Fibroblast of the conjunctiva (primary cell): ENCODE measurements at regions not wholly inside any gene's neighbourhood (a gene's known extent, or its start where the extent isn't known, plus 50 kb on each side); places are given as distances from the start of the nearest gene placed in this dataset.

Experiments
- DNase-seq: peaks from one replicate; pipeline ENCODE4 v3.0.0-alpha.2; 2010; ENCODE audit warnings: low read depth

DNA sequence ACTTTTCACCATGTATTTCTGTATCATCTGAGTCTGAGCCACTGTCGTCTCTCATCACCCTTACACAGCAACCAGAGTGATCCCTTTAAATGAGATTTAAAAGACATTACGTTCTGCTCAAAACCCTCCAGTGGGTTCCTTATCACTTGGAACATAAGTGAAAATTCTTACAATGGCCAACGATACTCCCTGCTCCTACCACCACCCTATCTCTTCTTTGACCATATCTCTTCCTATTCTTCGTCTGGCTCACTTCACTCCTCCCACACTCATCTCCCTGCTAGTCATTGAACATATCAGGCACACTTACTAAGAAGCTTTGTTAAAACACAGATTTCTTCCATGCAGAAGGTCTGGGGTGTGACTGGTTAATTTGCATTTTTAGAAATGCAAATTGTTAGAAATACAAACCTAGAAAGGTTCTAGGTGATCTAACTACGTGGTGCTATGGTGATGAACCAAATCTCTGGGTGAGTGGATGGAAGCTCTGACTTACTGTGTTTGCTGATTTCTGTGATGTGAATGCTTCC is 166.6 kb upstream of the CD180 start:
- DNase-seq = no peak

DNA sequence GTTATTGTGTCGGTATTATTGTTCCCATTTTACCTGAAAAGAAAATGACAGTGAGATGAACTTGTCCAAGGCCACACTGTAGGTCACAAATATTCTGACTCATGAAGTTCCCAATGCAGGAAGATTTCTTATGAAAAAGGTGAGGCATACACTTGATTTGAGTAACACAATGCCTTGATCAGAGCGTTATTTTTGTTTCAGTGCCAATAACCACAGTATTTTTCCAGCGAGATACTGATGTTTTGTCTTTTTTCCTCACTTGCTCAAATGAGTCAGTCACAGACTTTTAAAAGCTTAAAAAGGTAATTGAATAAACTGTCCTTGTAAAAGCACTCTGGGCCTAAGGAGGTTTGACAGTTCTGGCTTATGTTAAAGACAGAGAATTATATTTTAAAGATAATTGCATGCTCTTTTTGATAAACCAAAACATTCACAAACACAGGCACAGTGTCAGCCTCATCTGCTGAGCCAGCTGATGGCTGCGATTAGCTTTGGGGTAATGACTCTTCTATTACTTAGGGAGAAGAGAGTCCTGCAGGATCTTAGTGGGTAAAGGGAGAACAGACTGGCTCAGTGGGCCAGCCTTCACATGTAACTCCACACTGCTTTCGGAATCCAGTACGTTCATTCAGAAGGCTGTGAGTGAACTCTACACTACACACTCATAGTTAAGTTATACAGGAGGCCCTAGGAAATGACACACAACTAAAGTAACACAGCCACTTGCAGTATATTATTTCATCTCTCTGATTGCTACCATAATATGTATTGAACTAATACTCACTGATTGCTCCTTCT is 165.5 kb upstream of the CD180 start:
- no peak for DNase-seq

DNA sequence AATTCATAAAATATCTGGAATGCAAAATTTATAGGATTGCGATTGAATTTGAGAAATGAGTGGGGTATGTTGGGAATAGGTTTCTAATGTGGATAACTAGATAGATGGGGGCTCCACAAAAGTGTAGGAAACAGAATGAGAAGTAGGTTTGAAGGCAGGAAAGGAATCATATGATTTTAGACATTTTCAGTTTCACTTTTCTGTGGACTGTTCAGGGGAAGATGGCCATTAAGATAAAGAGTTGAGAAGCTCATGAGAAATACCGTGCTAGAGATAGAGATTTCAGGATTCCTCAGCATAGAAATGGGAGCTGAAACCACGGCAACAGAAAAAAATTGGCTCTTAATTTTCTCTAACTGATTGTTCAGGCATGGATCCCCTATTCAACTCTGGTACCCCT is 163.4 kb upstream of the CD180 start:
- no peak for DNase-seq

DNA sequence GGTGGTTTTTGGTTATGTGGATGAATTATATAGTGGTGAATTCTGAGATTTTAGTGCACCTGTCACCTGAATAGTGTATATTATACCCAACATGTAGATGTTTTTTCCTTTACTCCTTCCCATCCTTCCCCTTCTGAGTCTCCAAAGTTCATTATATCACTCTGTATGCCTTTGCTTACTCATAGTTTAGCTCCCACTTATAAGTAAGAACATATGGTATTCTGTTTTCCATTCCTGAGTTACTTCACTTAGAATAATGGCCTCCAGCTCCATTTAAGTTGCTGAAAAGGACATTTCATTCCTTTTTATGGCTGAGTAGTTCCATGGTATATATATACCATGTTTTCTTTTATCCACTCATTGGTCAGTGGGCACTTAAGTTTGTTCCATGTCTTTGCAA is 161.6 kb upstream of the CD180 start:
- DNase-seq = no peak

DNA sequence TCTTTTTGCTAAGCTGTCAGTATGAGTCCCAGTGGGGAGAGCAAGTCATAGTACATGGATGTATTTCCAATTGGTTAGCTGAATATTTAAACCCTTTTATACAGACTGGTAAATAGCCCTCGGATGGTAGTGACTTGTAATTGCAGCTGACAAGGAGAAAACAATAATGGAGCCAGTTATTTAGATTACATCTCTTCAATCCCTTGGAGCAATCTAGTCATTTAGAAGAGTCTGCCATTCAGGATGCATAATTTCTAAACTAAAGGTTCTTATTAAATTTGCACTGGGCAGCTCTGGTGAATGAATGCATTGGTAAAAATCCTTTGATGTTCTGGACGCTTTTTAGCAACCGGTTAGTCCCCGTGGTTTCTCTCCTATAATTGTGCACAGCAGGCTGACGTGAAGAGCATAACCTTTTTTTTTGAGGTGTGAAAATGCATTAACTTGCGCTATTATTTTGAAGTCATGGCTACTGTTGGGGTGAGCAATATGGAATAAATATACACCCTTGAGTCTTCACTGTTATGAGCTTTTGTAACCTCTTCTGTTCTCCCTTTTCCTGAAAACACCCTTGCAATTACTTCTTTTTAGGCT is 158.6 kb upstream of the CD180 start:
- no peak for DNase-seq

DNA sequence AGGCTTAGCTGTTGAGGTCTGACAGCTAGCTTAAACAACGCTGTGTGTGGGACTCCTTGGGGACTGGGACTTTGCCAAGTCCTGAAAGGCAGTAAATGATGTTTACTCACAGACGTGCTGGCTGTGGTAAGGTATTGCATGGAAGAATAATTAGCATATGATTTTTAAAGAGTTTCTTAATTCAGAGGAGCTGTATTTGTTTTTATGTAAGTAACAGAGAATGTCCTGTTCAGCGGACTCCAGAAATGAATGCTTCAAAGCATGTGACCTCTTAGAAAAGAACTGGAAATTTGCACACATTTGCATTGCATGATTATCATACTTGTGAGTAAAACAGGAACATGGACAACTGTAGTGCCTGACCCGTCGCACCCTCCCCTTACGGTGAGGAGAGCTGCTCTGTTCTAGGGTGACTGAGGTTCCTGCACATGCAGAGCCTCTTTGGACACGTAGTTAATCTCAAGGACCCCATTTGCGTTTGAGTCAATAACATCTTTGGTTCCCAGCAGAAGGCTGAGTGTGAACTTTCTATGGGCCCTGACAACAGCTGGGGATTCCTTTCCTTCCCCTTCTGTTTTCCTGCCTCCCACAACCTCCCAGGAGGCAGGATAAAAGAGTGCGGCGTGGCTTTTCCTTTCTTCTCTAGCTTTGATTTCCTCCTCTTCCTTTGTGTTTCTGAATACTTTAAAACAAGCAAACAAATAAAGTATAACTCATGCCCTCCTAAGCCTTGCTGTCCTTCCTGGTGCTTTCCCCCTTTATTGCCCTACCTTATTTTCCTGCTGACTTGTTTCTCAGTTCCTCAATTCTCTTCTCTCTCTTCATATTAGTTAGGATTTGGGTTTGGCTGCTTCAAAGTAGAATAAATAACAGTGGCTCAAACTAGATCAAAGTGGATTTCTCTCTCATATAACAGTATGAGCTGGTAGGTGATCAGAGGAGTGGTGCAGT is 157.2 kb upstream of the CD180 start:
- DNase-seq = no peak

DNA sequence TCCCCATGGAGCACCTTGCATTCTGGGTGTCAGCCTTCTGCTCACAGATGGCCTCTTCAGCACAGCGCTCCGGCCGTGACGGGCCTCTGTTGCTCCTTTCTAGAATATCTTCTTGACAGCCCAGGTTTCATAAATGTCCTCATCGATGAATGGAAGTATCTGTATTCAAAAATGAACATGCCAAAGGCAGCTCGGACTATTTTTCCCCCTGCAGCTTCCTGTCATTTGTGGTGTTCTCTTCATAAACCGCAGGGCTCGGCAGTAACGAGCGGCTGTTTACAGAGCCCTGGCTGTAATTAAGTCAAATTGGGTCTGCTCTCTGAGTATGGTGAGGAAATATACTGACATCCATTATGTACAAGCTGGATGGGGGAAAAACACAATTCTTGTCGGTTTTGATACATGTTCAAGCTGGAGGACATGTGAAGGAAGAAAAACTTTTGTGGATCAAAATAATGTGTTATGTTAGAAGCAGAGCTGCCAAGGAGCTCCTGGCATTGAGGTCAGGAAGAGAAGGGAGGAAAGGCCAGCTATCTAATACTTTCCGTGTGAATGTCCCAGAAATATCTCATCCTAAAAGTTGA is 154.1 kb upstream of the CD180 start:
- no peak for DNase-seq

DNA sequence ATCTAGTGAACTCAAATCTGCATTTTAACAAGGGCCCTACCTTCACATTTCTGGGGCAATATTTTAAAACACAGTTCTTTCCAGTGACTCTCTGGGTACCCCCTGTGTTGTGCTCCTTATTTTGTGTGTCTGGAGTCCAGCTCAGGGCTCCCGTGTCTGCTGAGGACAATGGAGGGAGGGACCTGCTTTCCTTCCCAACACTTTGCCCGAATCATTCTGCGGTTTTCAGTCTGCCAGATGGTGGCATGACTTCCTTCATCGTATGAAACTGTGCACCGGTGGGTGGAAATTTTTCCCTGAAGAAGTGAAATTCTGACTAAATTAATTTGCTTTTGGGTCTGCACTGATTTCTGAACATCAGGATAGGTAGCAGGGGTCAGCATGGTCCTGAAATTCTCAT is 153.6 kb upstream of the CD180 start:
- no peak for DNase-seq

DNA sequence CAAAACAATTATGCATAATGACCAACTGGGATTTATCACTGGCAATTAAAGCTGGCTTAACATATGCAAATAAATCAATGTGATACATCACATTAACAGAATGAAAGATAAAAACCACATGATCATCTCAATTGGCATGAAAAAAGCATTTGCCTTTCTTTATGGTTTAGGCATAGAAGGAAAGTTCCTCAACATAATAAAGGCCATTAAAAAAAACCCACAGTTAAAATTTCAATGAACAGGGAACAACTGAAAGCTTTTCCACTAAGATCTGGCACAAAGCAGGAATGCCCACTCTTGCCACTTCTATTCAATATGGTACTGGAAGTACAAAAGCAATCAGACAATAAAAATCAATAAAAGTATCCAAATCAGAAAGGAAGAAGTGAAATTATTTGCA is 151.2 kb upstream of the CD180 start:
- no peak for DNase-seq

DNA sequence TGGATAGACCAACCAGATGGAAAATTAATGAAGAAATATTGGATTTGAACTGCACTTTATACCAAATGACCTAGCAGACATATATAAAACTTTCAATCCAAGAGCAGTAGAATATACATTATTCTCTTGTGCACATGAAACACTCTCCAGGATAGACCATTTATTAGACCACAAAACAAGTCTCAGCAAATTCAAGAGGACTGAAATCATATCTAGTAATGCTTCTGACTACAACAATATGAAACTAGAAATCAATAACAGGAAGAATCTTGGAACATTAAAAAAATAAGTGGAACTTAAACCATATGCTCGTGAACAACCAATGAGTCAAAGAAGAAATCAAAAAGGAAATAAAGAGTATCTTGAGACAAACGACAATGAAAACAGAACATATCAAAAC is 150.0 kb upstream of the CD180 start:
- no peak for DNase-seq

DNA sequence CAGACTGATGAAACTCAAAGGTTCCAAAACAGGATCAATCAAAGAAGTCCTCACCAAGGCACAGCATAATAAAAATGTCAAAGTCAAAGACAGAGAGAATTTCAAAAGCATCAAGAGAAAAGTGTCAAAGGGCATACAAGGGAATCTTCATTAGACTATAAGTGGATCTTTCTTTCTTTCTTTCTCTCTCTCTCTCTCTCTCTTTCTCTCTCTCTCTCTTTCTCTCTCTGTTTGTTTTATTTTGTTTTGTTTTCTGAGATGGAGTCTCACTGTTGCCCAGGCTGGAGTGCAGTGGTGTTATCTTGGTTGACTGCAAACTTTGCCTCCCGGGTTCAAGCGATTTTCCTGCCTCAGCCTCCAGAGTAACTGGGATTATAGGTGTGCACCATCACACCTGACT is 148.3 kb upstream of the CD180 start:
- no peak for DNase-seq

DNA sequence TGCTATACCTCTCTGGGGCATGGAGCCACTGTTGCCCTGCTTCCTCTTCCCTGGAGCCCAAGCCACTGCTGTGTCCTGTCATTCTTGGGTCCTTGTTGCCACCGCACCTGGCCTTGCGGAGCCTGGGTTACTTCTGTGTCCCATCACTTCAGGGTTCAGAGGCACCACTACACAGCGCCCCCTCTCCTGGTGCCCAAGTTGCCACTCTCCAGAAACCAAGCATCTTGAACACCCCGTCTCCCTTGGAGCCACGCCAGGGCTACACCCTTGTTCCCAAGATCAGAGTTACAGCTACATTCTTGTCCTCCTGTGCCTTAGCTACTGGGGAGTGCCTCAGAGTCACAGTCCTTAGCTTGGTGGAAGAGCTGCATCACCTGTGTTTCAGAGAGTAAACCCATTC is 147.2 kb upstream of the CD180 start:
- DNase-seq = no peak

DNA sequence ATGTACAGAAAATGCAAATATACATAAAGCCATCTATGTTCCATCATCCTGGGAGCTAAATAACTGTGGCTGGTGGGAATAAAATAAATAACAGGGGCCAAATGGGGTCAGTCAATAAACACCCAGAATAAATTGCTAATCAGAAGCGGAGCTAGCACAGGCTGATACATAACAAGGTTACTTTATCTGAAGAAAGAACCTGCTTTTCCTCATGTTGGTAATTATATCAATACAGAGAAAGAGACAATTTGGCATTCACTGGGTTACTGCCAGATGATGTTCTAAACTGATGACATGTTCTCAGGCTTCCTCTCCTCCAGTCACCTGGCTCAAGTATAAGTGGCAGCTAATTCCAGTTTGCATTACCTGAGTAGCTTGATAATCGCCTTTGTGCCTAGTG is 144.9 kb upstream of the CD180 start:
- DNase-seq = no peak

DNA sequence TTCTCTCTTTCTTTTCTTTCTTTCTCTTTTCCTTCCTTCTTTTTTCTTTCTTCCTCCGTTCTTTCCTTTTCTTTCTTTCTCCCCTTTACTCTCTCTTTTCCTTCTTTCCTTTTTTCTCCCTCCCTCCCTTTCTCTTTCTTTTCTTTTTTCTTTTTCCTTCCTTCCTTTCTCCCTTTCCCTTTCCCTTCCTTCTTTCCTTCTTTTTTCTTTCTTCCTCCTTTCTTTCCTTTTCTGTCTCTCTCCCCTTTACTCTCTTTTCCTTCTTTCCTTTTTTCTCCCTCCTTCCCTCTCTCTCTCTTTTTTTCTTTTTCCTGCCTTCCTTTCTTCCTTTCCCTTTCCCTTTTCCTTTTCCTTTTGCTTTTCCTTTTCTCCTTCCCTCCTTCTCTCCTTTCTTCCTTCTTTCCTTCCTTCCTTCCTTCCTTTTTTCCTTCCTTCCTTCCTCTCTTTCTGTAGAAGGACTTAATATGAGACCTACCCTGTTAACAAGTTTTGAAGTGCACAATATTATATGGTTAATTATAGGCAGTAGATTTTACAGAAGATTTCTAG is 142.7 kb upstream of the CD180 start:
- no peak for DNase-seq

DNA sequence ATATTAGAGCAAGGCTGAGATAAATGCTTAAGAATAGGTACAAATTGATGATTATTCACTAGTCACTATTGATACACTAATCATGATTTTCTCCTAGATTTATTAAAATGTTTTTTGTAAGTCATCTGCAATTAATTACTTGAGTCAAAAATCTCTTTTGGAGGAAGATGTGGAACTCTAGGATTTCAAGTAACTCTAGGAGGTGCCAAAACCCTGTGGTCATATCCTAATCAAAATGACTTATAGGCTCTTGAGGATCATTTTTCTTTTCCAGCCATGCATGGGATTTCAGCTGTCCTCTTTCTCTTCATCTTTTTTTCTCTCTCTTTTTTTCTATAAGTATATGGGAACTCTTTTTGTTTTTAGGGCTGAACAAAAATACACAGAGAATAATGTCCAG is 141.8 kb upstream of the CD180 start:
- peak; percentile 43 for DNase-seq

DNA sequence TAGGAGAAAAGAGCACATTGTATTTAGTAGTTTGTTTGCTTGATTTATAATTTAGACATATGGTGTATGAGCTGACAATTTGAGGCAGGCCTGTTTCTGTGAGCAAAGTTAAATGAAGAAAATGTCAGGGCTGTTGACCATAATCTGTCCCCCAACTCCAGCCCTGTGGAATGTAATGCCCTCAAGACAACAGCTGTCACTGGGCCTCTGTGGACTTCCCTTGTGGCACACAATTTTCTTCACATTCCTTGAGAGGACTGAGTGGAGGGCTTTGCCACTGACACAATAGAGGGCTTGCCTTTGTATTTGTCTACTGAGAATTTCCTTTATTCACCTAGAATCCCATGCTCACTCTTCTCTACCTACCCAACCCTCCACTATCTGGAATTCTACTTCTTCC is 141.2 kb upstream of the CD180 start:
- DNase-seq = no peak

DNA sequence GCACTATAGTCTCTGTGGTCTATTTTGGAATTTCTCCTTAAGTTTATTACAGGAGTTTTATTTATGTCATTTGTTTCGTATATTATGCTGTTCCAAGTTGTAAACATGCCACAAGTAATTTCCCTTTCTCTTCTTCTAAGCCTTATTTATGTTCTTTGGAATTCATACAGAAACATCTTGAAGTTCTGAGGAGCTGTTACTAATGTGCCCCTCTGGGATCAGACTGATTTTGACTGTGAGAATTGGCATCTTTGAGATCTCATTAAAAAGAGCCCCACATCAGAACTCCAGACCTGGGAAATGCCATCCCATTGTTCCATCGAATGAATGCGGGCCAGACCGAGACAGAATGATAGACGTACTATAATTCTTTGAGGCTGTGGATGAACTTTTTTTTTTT is 138.8 kb upstream of the CD180 start:
- no peak for DNase-seq

DNA sequence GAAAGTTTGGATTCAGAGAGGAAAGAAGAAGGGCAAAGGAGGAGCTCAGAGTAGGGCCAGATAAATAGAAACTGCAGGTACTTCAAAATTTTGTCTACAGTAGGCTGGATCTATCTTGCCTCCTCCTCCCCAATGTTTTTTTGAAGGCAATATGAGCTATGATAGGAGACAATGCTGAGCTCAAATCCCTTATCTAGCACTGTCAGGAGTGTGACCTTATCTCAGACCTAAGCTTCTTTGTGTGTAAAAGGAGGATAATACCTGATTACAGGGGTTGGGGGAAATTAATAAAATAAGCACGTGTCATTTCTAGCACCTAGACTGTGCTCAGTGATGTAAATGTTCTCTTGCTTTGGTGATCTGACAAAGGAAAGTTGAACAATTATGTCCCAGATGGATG is 137.8 kb upstream of the CD180 start:
- DNase-seq = no peak

DNA sequence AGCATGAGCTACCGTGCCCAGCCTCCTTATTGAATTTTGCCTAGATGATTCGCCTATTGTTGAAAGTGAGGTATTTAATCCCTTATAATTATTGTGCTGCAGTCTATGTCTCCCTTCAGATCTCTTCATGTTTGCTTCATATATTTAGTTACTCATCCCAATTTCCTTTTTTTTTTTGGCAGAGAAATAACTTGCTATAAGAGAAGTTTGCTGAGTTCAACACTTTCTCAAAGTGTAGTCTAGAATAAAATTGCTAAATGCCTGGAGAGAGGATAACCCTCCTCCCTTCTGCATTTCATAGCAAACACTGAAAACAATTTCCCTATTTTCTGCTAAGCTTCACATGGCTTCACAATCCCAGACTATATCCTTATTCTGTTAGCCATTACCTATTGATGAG is 136.6 kb upstream of the CD180 start:
- no peak for DNase-seq

DNA sequence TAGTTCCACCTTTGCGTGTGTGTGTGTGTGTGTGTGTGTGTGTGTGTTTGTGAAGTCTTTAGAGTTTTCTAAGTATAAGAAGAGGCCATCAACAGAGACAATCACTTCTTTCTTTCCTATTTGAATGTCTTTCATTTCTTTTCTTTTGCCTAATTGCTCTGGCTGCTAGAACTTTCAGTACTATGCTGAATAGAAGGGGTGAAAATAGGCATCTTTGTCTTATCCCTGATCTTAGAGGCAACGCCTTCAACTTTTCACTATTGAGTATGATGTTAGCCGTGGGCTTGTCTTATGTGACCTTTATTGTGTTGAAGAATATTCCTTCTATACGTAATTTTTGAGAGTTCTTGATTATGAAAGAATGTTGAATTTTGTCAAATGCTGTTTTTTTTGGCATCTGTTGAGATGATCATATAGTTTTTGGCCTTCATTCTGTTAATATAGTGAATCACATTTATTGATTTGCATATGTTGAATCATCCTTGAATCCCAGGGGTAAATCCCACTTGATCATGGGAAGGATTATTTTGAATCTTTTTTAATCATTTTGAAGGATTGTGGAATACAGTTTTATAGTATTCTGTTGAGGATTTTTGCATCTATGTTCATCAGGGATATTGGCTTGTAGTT is 134.8 kb upstream of the CD180 start:
- peak; percentile 4 for DNase-seq

DNA sequence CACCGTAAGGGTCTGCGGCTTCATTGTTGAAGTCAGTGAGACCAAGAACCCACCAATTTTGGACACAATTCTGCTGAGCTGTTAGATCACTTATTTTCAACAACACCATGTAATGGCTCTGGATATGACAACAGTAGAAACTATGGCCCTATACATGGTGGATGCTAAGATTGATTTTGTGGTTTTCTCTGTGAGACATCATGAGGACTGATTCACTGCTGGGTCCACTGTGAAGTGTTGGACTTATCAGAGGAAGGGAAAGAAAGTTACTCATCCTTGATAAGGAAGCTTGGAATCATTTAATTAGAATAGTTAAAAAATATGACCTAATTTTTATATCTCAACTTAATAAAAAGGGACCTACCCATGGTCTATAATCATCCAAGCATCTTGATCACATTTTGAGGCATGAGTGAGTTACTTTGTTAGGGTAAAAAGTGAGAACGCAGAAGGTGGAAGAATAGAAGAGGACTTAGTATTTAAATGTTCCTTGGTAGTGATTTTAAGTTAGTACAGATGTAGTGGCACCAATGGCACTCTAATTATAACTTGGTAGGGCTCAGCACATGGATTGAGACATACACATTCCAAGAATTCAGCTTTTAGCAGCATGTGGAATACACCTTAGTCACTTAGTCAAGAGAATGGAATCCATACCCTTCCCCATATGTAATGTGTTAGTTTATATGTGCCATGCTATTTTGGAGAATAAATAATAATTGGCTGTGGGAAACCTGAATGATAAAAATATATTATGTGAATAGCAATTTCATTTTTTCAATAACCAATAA is 123.5 kb upstream of the CD180 start:
- no peak for DNase-seq
